HL-60 (cell line): ENCODE measurements at regions not wholly inside any gene's neighbourhood (a gene's known extent, or its start where the extent isn't known, plus 50 kb on each side); places are given as distances from the start of the nearest gene placed in this dataset.

Experiments
- POLR2AphosphoS5 ChIP-seq: IDR thresholded peaks from 2 replicates; pipeline ENCODE4 v1.6.1; 2012; ENCODE audit warnings: low read depth
- REST ChIP-seq: IDR thresholded peaks from 2 replicates; pipeline ENCODE4 v1.6.1; 2012; ENCODE audit warnings: low read depth; ENCODE audit not compliant: insufficient replicate concordance

- no peak for TF ChIP-seq POLR2AphosphoS5
- TF ChIP-seq REST, result no peak
These were observed 118.7 kb upstream of the CNTNAP5 start for GRCh38 chr2:123906361-123906760.
